ENCODE measurements at regions not wholly inside any gene's neighbourhood (a gene's known extent, or its start where the extent isn't known, plus 50 kb on each side); places are given as distances from the start of the nearest gene placed in this dataset.

GRCh38 chr11:15390857-15391256 is 276.1 kb downstream of the INSC start:
- DNase-seq, result no peak

- DNase-seq, result no peak
These were observed 282.1 kb downstream of the INSC start for GRCh38 chr11:15396778-15397177.

GRCh38 chr11:15406851-15407351 is 292.2 kb downstream of the INSC start:
- DNase-seq, result no peak

- no peak for DNase-seq
These were observed 297.3 kb downstream of the INSC start for GRCh38 chr11:15412054-15412453.

GRCh38 chr11:15418921-15419320 is 304.2 kb downstream of the INSC start:
- no peak for DNase-seq

- DNase-seq, result no peak
These were observed 305.0 kb downstream of the INSC start for GRCh38 chr11:15419696-15420095.

- DNase-seq, result no peak
These were observed 315.7 kb downstream of the INSC start for GRCh38 chr11:15430381-15430780.

- no peak for DNase-seq
These were observed 319.8 kb downstream of the INSC start for GRCh38 chr11:15434529-15434928.

- no peak for DNase-seq
These were observed 331.6 kb downstream of the INSC start for GRCh38 chr11:15446315-15446714.

- DNase-seq, result no peak
These were observed 332.2 kb downstream of the INSC start for GRCh38 chr11:15446929-15447328.

- no peak for DNase-seq
These were observed 337.0 kb downstream of the INSC start for GRCh38 chr11:15451713-15452112.

- no peak for DNase-seq
These were observed 338.6 kb downstream of the INSC start for GRCh38 chr11:15453211-15453765.

- DNase-seq, result no peak
These were observed 353.7 kb downstream of the INSC start for GRCh38 chr11:15468466-15468865.

GRCh38 chr11:15471048-15471894 is 356.5 kb downstream of the INSC start:
- no peak for DNase-seq

- DNase-seq, result no peak
These were observed 357.4 kb downstream of the INSC start for GRCh38 chr11:15471895-15472799.

- DNase-seq, result no peak
These were observed 359.5 kb downstream of the INSC start for GRCh38 chr11:15473954-15474837.

GRCh38 chr11:15476371-15476917 is 361.7 kb downstream of the INSC start:
- DNase-seq, result no peak

- no peak for DNase-seq
These were observed 367.1 kb downstream of the INSC start for GRCh38 chr11:15481871-15482270.

- DNase-seq, result no peak
These were observed 368.5 kb downstream of the INSC start for GRCh38 chr11:15483205-15483604.

GRCh38 chr11:15484398-15484797 is 369.7 kb downstream of the INSC start:
- no peak for DNase-seq

- DNase-seq, result no peak
These were observed 370.7 kb downstream of the INSC start for GRCh38 chr11:15485432-15485831.

- no peak for DNase-seq
These were observed 374.6 kb downstream of the INSC start for GRCh38 chr11:15489281-15489680.
